CD8-positive, alpha-beta memory T cell (primary cell): ENCODE measurements at regions not wholly inside any gene's neighbourhood (a gene's known extent, or its start where the extent isn't known, plus 50 kb on each side); places are given as distances from the start of the nearest gene placed in this dataset.

Experiments
- CTCF ChIA-PET: fragments of 350-600 bp; sonication (Branson Sonifier 250); formaldehyde crosslinking; loops from one replicate; lab custom pipeline; 2021; ENCODE audit warnings: antibody characterized with exemption; lab: Charles Lee
- POLR2A ChIA-PET: fragments of 350-600 bp; sonication (Branson Sonifier 250); formaldehyde crosslinking; loops from one replicate; lab custom pipeline; 2021; ENCODE audit warnings: antibody characterized with exemption; lab: Charles Lee
- DNase-seq, 5 donors: peaks; one replicate each; pipeline versions ENCODE4 v3.0.0 to v3.0.0-alpha.2; 2020 to 2022; ENCODE audit warnings: mixed read lengths in 1 of 5
- H3K27ac ChIP-seq: one replicate; pipeline ENCODE4 v1.7.0; 2013; ENCODE audit warnings: low read depth, mild to moderate bottlenecking, low read length, moderate library complexity
- H3K27me3 ChIP-seq: 2 replicates; pipeline ENCODE4 v1.7.0; 2013; ENCODE audit warnings: low read length, mild to moderate bottlenecking; ENCODE audit not compliant: insufficient read depth, poor library complexity, severe bottlenecking
- H3K36me3 ChIP-seq: 2 replicates; pipeline ENCODE4 v1.7.0; 2013; ENCODE audit warnings: mild to moderate bottlenecking, low read length, moderate library complexity; ENCODE audit not compliant: insufficient read depth
- H3K4me1 ChIP-seq: 2 replicates; pipeline ENCODE4 v1.7.0; 2013; ENCODE audit warnings: mild to moderate bottlenecking, low read length, moderate library complexity; ENCODE audit not compliant: insufficient read depth
- H3K4me3 ChIP-seq: 2 replicates; pipeline ENCODE4 v1.7.0; 2013; ENCODE audit warnings: mild to moderate bottlenecking, low read length
- H3K9me3 ChIP-seq: 2 replicates; pipeline ENCODE4 v1.7.0; 2013; ENCODE audit warnings: mild to moderate bottlenecking, low read length
- H3K27ac Mint-ChIP-seq, 8 donors: one replicate each; pipeline ENCODE4 v1.8.0; 2020 to 2021; ENCODE audit warnings: mixed read lengths in 8 of 8, mild to moderate bottlenecking in 6 of 8, inconsistent platforms in 3 of 8, moderate library complexity in 3 of 8
- H3K27me3 Mint-ChIP-seq, 2 donors: one replicate each; pipeline ENCODE4 v1.8.0; 2020 to 2021; ENCODE audit warnings: mixed read lengths in 2 of 2, mild to moderate bottlenecking in 1 of 2, moderate library complexity in 1 of 2
- H3K36me3 Mint-ChIP-seq, 3 donors: one replicate each; pipeline ENCODE4 v1.8.0; 2020 to 2021; ENCODE audit warnings: mixed read lengths in 3 of 3, inconsistent platforms in 1 of 3, mild to moderate bottlenecking in 1 of 3
- H3K4me1 Mint-ChIP-seq, 3 donors: one replicate each; pipeline ENCODE4 v1.8.0; 2020 to 2021; ENCODE audit warnings: mixed read lengths in 3 of 3, inconsistent platforms in 1 of 3, mild to moderate bottlenecking in 1 of 3
- H3K4me3 Mint-ChIP-seq, 7 donors: one replicate each; pipeline ENCODE4 v1.8.0; 2020 to 2021; ENCODE audit warnings: mixed read lengths in 7 of 7, mild to moderate bottlenecking in 6 of 7, moderate library complexity in 4 of 7, inconsistent platforms in 2 of 7
- H3K9me3 Mint-ChIP-seq, 5 donors: one replicate each; pipeline ENCODE4 v1.8.0; 2020 to 2022; ENCODE audit warnings: mixed read lengths in 5 of 5, mild to moderate bottlenecking in 3 of 5, moderate library complexity in 2 of 5, inconsistent platforms in 1 of 5

GRCh38 chr17:14468858-14469257, 168.0 kb downstream of the HS3ST3B1 start:
- H3K27ac ChIP-seq, result no peak overlapping the region
- H3K27me3 Mint-ChIP-seq, result peaks cover 3 to 5% of the 10 kb centered on the region in 2 donors
- no peaks in the 10 kb centered on the region for H3K36me3 ChIP-seq
- H3K4me1 ChIP-seq, result no peaks in the 10 kb centered on the region
- H3K9me3 Mint-ChIP-seq, result peaks cover 0 to 3% (median 0%) of the 10 kb centered on the region in 5 donors
- peak overlapping the region in 1 of 8 donors; percentile 42 for H3K27ac Mint-ChIP-seq
- H3K4me3 Mint-ChIP-seq, result no peak overlapping the region
- peaks cover 0 to 13% (median 2%) of the 10 kb centered on the region in 3 donors for H3K36me3 Mint-ChIP-seq
- H3K4me1 Mint-ChIP-seq, result peaks cover 0 to 5% (median 0%) of the 10 kb centered on the region in 3 donors
- no peak overlapping the region for H3K4me3 ChIP-seq
- DNase-seq, result no peak
- ChIA-PET POLR2A (no interaction called here), CTCF (no interaction called here)
- H3K9me3 ChIP-seq, result no peaks in the 10 kb centered on the region
- H3K27me3 ChIP-seq, result no peaks in the 10 kb centered on the region

- Mint-ChIP-seq H3K9me3 (peaks cover 0 to 3% (median 0%) of the 10 kb centered on the region in 5 donors), H3K27ac (no peak overlapping the region), H3K4me1 (peaks cover 13 to 19% (median 18%) of the 10 kb centered on the region in 3 donors), H3K4me3 (no peak overlapping the region), H3K27me3 (peaks cover 3 to 36% of the 10 kb centered on the region in 2 donors), H3K36me3 (peaks cover 0 to 12% (median 3%) of the 10 kb centered on the region in 3 donors)
- H3K9me3 ChIP-seq, result no peaks in the 10 kb centered on the region
- ChIA-PET POLR2A (no interaction called here), CTCF (no interaction called here)
- no peaks in the 10 kb centered on the region for H3K27me3 ChIP-seq
- no peak overlapping the region for H3K27ac ChIP-seq
- DNase-seq, result no peak
- H3K4me1 ChIP-seq, result no peaks in the 10 kb centered on the region
- H3K4me3 ChIP-seq, result no peak overlapping the region
- no peaks in the 10 kb centered on the region for H3K36me3 ChIP-seq
Observed at GRCh38 chr17:14461227-14461548, 160.3 kb downstream of the HS3ST3B1 start.

- peaks cover 3 to 36% of the 10 kb centered on the region in 2 donors for H3K27me3 Mint-ChIP-seq
- H3K36me3 ChIP-seq, result no peaks in the 10 kb centered on the region
- POLR2A ChIA-PET, result no interaction called here
- H3K27ac Mint-ChIP-seq, result peak overlapping the region in 1 of 8 donors; percentile 34
- DNase-seq, result no peak
- peaks cover 0 to 12% (median 3%) of the 10 kb centered on the region in 3 donors for H3K36me3 Mint-ChIP-seq
- CTCF ChIA-PET, result no interaction called here
- H3K4me1 ChIP-seq, result no peaks in the 10 kb centered on the region
- no peaks in the 10 kb centered on the region for H3K27me3 ChIP-seq
- H3K9me3 Mint-ChIP-seq, result peaks cover 0 to 3% (median 0%) of the 10 kb centered on the region in 5 donors
- no peak overlapping the region for H3K27ac ChIP-seq
- no peaks in the 10 kb centered on the region for H3K9me3 ChIP-seq
- no peak overlapping the region for H3K4me3 ChIP-seq
- H3K4me3 Mint-ChIP-seq, result no peak overlapping the region
- H3K4me1 Mint-ChIP-seq, result peaks cover 13 to 19% (median 18%) of the 10 kb centered on the region in 3 donors
Observed at GRCh38 chr17:14460516-14461226, 159.8 kb downstream of the HS3ST3B1 start.

- ChIA-PET CTCF (no interaction called here), POLR2A (no interaction called here)
- Mint-ChIP-seq H3K27ac (no peak overlapping the region), H3K4me3 (no peak overlapping the region), H3K36me3 (peaks cover 0 to 12% (median 3%) of the 10 kb centered on the region in 3 donors), H3K9me3 (peaks cover 0 to 3% (median 0%) of the 10 kb centered on the region in 5 donors), H3K4me1 (peaks cover 13 to 19% (median 18%) of the 10 kb centered on the region in 3 donors), H3K27me3 (peaks cover 0 to 36% of the 10 kb centered on the region in 2 donors)
- Histone ChIP-seq H3K9me3 (no peaks in the 10 kb centered on the region), H3K4me1 (no peaks in the 10 kb centered on the region), H3K36me3 (no peaks in the 10 kb centered on the region), H3K27ac (no peak overlapping the region), H3K27me3 (no peaks in the 10 kb centered on the region), H3K4me3 (no peak overlapping the region)
- DNase-seq, result no peak
Observed at GRCh38 chr17:14459955-14460354, 159.1 kb downstream of the HS3ST3B1 start.

GRCh38 chr17:14458724-14459123, 157.8 kb downstream of the HS3ST3B1 start:
- CTCF ChIA-PET, result no interaction called here
- no peaks in the 10 kb centered on the region for H3K4me1 ChIP-seq
- Mint-ChIP-seq H3K9me3 (peaks cover 0 to 3% (median 0%) of the 10 kb centered on the region in 5 donors), H3K36me3 (peaks cover 0 to 12% (median 3%) of the 10 kb centered on the region in 3 donors), H3K27ac (peak overlapping the region in 1 of 8 donors; percentile 23), H3K4me1 (peaks cover 13 to 19% (median 18%) of the 10 kb centered on the region in 3 donors), H3K4me3 (no peak overlapping the region), H3K27me3 (peaks cover 0 to 36% of the 10 kb centered on the region in 2 donors)
- no peaks in the 10 kb centered on the region for H3K9me3 ChIP-seq
- H3K27me3 ChIP-seq, result no peaks in the 10 kb centered on the region
- POLR2A ChIA-PET, result no interaction called here
- H3K27ac ChIP-seq, result no peak overlapping the region
- no peak for DNase-seq
- no peaks in the 10 kb centered on the region for H3K36me3 ChIP-seq
- no peak overlapping the region for H3K4me3 ChIP-seq

- no peaks in the 10 kb centered on the region for H3K36me3 ChIP-seq
- no peak for DNase-seq
- Mint-ChIP-seq H3K27ac (no peak overlapping the region), H3K27me3 (peaks cover 0 to 27% of the 10 kb centered on the region in 2 donors), H3K4me3 (no peak overlapping the region), H3K9me3 (no peaks in the 10 kb centered on the region), H3K4me1 (peaks cover 5 to 7% (median 6%) of the 10 kb centered on the region in 3 donors), H3K36me3 (peaks cover 0 to 7% (median 2%) of the 10 kb centered on the region in 3 donors)
- H3K4me1 ChIP-seq, result no peaks in the 10 kb centered on the region
- ChIA-PET CTCF (no interaction called here), POLR2A (no interaction called here)
- H3K27ac ChIP-seq, result no peak overlapping the region
- no peaks in the 10 kb centered on the region for H3K9me3 ChIP-seq
- H3K27me3 ChIP-seq, result no peaks in the 10 kb centered on the region
- no peak overlapping the region for H3K4me3 ChIP-seq
Observed at GRCh38 chr17:14454746-14455145, 153.9 kb downstream of the HS3ST3B1 start.

GRCh38 chr17:14452856-14453255, 152.0 kb downstream of the HS3ST3B1 start:
- H3K4me1 ChIP-seq, result no peaks in the 10 kb centered on the region
- POLR2A ChIA-PET, result no interaction called here

GRCh38 chr17:14451729-14452191, 150.9 kb downstream of the HS3ST3B1 start:
- no peaks in the 10 kb centered on the region for H3K36me3 ChIP-seq
- H3K27me3 ChIP-seq, result no peaks in the 10 kb centered on the region
- Mint-ChIP-seq H3K4me1 (no peaks in the 10 kb centered on the region), H3K36me3 (no peaks in the 10 kb centered on the region), H3K27ac (no peak overlapping the region), H3K9me3 (no peaks in the 10 kb centered on the region), H3K4me3 (no peak overlapping the region), H3K27me3 (peaks cover 0 to 5% of the 10 kb centered on the region in 2 donors)
- no peaks in the 10 kb centered on the region for H3K4me1 ChIP-seq
- no peak for DNase-seq
- no peaks in the 10 kb centered on the region for H3K9me3 ChIP-seq
- H3K27ac ChIP-seq, result no peak overlapping the region
- CTCF ChIA-PET, result interaction anchor here (1.2 to 1.4 kb wide), 2 partner anchors 9 to 11 kb away, joined by 3 to 4 read pairs; no protein-coding TSS in a partner anchor
- no peak overlapping the region for H3K4me3 ChIP-seq
- POLR2A ChIA-PET, result interaction anchor here (0.9 kb wide), 1 partner anchor 912 kb away, joined by 3 read pairs; no protein-coding TSS in a partner anchor

More at GRCh38 chr17:14452856-14453255, 152.0 kb downstream of the HS3ST3B1 start:
- Histone ChIP-seq H3K4me3 (no peak overlapping the region), H3K36me3 (no peaks in the 10 kb centered on the region), H3K27me3 (no peaks in the 10 kb centered on the region), H3K27ac (no peak overlapping the region), H3K9me3 (no peaks in the 10 kb centered on the region)
- CTCF ChIA-PET, result no interaction called here
- Mint-ChIP-seq H3K4me3 (no peak overlapping the region), H3K27ac (no peak overlapping the region), H3K9me3 (no peaks in the 10 kb centered on the region), H3K36me3 (peaks cover 0 to 5% (median 0%) of the 10 kb centered on the region in 3 donors), H3K4me1 (no peaks in the 10 kb centered on the region), H3K27me3 (peaks cover 0 to 12% of the 10 kb centered on the region in 2 donors)
- no peak for DNase-seq
